ENCODE measurements at regions not wholly inside any gene's neighbourhood (a gene's known extent, or its start where the extent isn't known, plus 50 kb on each side); places are given as distances from the start of the nearest gene placed in this dataset.

DNA sequence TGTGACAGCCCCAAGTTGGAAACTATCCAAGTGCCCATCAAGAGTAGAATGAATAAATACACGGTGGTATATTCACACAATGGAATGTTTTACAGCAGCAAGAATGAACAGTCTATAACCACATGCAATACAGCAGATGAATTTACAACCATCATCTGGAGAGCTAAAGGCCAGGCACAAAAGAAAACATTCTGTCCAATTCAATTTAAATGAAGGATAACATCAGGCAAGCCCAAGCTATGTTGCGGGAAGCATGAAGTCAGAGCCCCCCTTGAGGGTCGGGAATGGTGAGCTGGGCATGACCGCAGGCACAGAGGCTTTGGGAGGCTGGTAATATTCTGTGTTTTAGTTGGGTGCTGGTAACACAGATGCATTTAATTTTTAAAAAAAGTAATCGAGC lies 76.0 kb downstream of the SYNE3 start:
- TF ChIP-seq, protein P1, sequence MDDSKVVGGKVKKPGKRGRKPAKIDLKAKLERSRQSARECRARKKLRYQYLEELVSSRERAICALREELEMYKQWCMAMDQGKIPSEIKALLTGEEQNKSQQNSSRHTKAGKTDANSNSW (CRISPR knock-in tag; IDR thresholded peaks at IDR 0.05; ENCODE audit: borderline replicate concordance): no peak
- no peak for TF ChIP-seq POLR2A (IDR thresholded peaks at IDR 0.05; ENCODE audit: insufficient read depth in 1 of 2, low read depth in 2 of 2, low read length in 2 of 2)

Measured in HepG2 (cell line).